ENCODE measurements at regions not wholly inside any gene's neighbourhood (a gene's known extent, or its start where the extent isn't known, plus 50 kb on each side); places are given as distances from the start of the nearest gene placed in this dataset.

- Mint-ChIP-seq H3K27me3 (no peaks in the 10 kb centered on the region), H3K4me3 (no peak overlapping the region), H3K36me3 (no peaks in the 10 kb centered on the region)
Measured at GRCh38 chr5:85823462-85824426, 794.0 kb upstream of the COX7C start.

GRCh38 chr5:85838781-85839180 lies 779.0 kb upstream of the COX7C start:
- Mint-ChIP-seq H3K4me3 (no peak overlapping the region), H3K4me1 (no peaks in the 10 kb centered on the region), H3K36me3 (no peaks in the 10 kb centered on the region), H3K27me3 (no peaks in the 10 kb centered on the region), H3K9me3 (peaks cover 4% of the 10 kb centered on the region), H3K27ac (no peak overlapping the region)
- no peak for ATAC-seq

More at GRCh38 chr5:85823462-85824426, 794.0 kb upstream of the COX7C start:
- H3K4me1 Mint-ChIP-seq = no peaks in the 10 kb centered on the region
- ATAC-seq = no peak
- no peaks in the 10 kb centered on the region for H3K9me3 Mint-ChIP-seq
- no peak overlapping the region for H3K27ac Mint-ChIP-seq

- peaks cover 4% of the 10 kb centered on the region for H3K9me3 Mint-ChIP-seq
- no peak for ATAC-seq
- H3K36me3 Mint-ChIP-seq = no peaks in the 10 kb centered on the region
- H3K27me3 Mint-ChIP-seq = no peaks in the 10 kb centered on the region
- no peaks in the 10 kb centered on the region for H3K4me1 Mint-ChIP-seq
- H3K27ac Mint-ChIP-seq = no peak overlapping the region
- no peak overlapping the region for H3K4me3 Mint-ChIP-seq
Measured at GRCh38 chr5:85841653-85842052, 776.1 kb upstream of the COX7C start.

GRCh38 chr5:85843535-85843934 lies 774.2 kb upstream of the COX7C start:
- Mint-ChIP-seq H3K9me3 (peaks cover 4% of the 10 kb centered on the region), H3K36me3 (no peaks in the 10 kb centered on the region), H3K27me3 (no peaks in the 10 kb centered on the region), H3K4me1 (no peaks in the 10 kb centered on the region), H3K27ac (no peak overlapping the region), H3K4me3 (no peak overlapping the region)
- ATAC-seq = peak; percentile 53

GRCh38 chr5:85849411-85849810 lies 768.3 kb upstream of the COX7C start:
- no peaks in the 10 kb centered on the region for H3K36me3 Mint-ChIP-seq
- H3K9me3 Mint-ChIP-seq = peaks cover 4% of the 10 kb centered on the region
- no peaks in the 10 kb centered on the region for H3K27me3 Mint-ChIP-seq
- H3K4me1 Mint-ChIP-seq = no peaks in the 10 kb centered on the region
- no peak overlapping the region for H3K4me3 Mint-ChIP-seq
- no peak for ATAC-seq
- H3K27ac Mint-ChIP-seq = no peak overlapping the region

GRCh38 chr5:85865296-85865695 lies 752.4 kb upstream of the COX7C start:
- no peaks in the 10 kb centered on the region for H3K4me1 Mint-ChIP-seq
- H3K4me3 Mint-ChIP-seq = no peak overlapping the region

GRCh38 chr5:85868070-85868469 lies 749.7 kb upstream of the COX7C start:
- Mint-ChIP-seq H3K27ac (no peak overlapping the region), H3K36me3 (no peaks in the 10 kb centered on the region), H3K4me1 (no peaks in the 10 kb centered on the region), H3K27me3 (no peaks in the 10 kb centered on the region), H3K4me3 (no peak overlapping the region), H3K9me3 (peaks cover 8% of the 10 kb centered on the region)
- no peak for ATAC-seq

More at GRCh38 chr5:85865296-85865695, 752.4 kb upstream of the COX7C start:
- peaks cover 8% of the 10 kb centered on the region for H3K9me3 Mint-ChIP-seq
- H3K27me3 Mint-ChIP-seq = no peaks in the 10 kb centered on the region
- ATAC-seq = peak; percentile 36
- H3K36me3 Mint-ChIP-seq = no peaks in the 10 kb centered on the region
- H3K27ac Mint-ChIP-seq = no peak overlapping the region

GRCh38 chr5:85893996-85894395 lies 723.7 kb upstream of the COX7C start:
- Mint-ChIP-seq H3K27ac (no peak overlapping the region), H3K9me3 (peaks cover 6% of the 10 kb centered on the region), H3K4me3 (no peak overlapping the region), H3K36me3 (no peaks in the 10 kb centered on the region), H3K4me1 (no peaks in the 10 kb centered on the region), H3K27me3 (no peaks in the 10 kb centered on the region)
- ATAC-seq = no peak

GRCh38 chr5:85896514-85896913 lies 721.2 kb upstream of the COX7C start:
- Mint-ChIP-seq H3K27ac (no peak overlapping the region), H3K9me3 (peaks cover 4% of the 10 kb centered on the region), H3K36me3 (no peaks in the 10 kb centered on the region), H3K4me1 (no peaks in the 10 kb centered on the region), H3K27me3 (no peaks in the 10 kb centered on the region), H3K4me3 (no peak overlapping the region)
- no peak for ATAC-seq

GRCh38 chr5:85906460-85906859 lies 711.3 kb upstream of the COX7C start:
- no peaks in the 10 kb centered on the region for H3K36me3 Mint-ChIP-seq
- H3K27ac Mint-ChIP-seq = no peak overlapping the region
- no peaks in the 10 kb centered on the region for H3K27me3 Mint-ChIP-seq
- H3K4me1 Mint-ChIP-seq = no peaks in the 10 kb centered on the region
- no peak for ATAC-seq
- H3K4me3 Mint-ChIP-seq = no peak overlapping the region
- no peaks in the 10 kb centered on the region for H3K9me3 Mint-ChIP-seq

- Mint-ChIP-seq H3K9me3 (peaks cover 4% of the 10 kb centered on the region), H3K27ac (no peak overlapping the region), H3K4me1 (no peaks in the 10 kb centered on the region), H3K4me3 (no peak overlapping the region), H3K27me3 (no peaks in the 10 kb centered on the region), H3K36me3 (no peaks in the 10 kb centered on the region)
- ATAC-seq = no peak
Measured at GRCh38 chr5:85910335-85910734, 707.4 kb upstream of the COX7C start.

- Mint-ChIP-seq H3K4me3 (no peak overlapping the region), H3K36me3 (no peaks in the 10 kb centered on the region), H3K9me3 (peaks cover 11% of the 10 kb centered on the region), H3K27ac (no peak overlapping the region), H3K27me3 (no peaks in the 10 kb centered on the region), H3K4me1 (no peaks in the 10 kb centered on the region)
- ATAC-seq = no peak
Measured at GRCh38 chr5:85920984-85921383, 696.8 kb upstream of the COX7C start.

GRCh38 chr5:85921590-85921989 lies 696.2 kb upstream of the COX7C start:
- no peak overlapping the region for H3K4me3 Mint-ChIP-seq
- H3K36me3 Mint-ChIP-seq = no peaks in the 10 kb centered on the region
- no peak for ATAC-seq
- peaks cover 11% of the 10 kb centered on the region for H3K9me3 Mint-ChIP-seq
- no peak overlapping the region for H3K27ac Mint-ChIP-seq
- no peaks in the 10 kb centered on the region for H3K27me3 Mint-ChIP-seq
- no peaks in the 10 kb centered on the region for H3K4me1 Mint-ChIP-seq

GRCh38 chr5:85927632-85928031 lies 690.1 kb upstream of the COX7C start:
- no peak overlapping the region for H3K27ac Mint-ChIP-seq
- H3K27me3 Mint-ChIP-seq = no peaks in the 10 kb centered on the region
- H3K4me3 Mint-ChIP-seq = no peak overlapping the region
- no peak for ATAC-seq
- peaks cover 12% of the 10 kb centered on the region for H3K9me3 Mint-ChIP-seq
- no peaks in the 10 kb centered on the region for H3K36me3 Mint-ChIP-seq
- H3K4me1 Mint-ChIP-seq = no peaks in the 10 kb centered on the region

- H3K27me3 Mint-ChIP-seq = no peaks in the 10 kb centered on the region
- no peaks in the 10 kb centered on the region for H3K36me3 Mint-ChIP-seq
- H3K9me3 Mint-ChIP-seq = peaks cover 3% of the 10 kb centered on the region
- no peak overlapping the region for H3K27ac Mint-ChIP-seq
- no peaks in the 10 kb centered on the region for H3K4me1 Mint-ChIP-seq
- no peak overlapping the region for H3K4me3 Mint-ChIP-seq
- ATAC-seq = no peak
Measured at GRCh38 chr5:85929713-85930112, 688.0 kb upstream of the COX7C start.

- H3K4me3 Mint-ChIP-seq = no peak overlapping the region
- H3K4me1 Mint-ChIP-seq = no peaks in the 10 kb centered on the region
- H3K36me3 Mint-ChIP-seq = no peaks in the 10 kb centered on the region
- H3K27ac Mint-ChIP-seq = no peak overlapping the region
- no peaks in the 10 kb centered on the region for H3K27me3 Mint-ChIP-seq
- ATAC-seq = no peak
- peaks cover 3% of the 10 kb centered on the region for H3K9me3 Mint-ChIP-seq
Measured at GRCh38 chr5:85931220-85931619, 686.5 kb upstream of the COX7C start.
